Osteocyte (in vitro differentiated cells): ENCODE measurements at regions not wholly inside any gene's neighbourhood (a gene's known extent, or its start where the extent isn't known, plus 50 kb on each side); places are given as distances from the start of the nearest gene placed in this dataset.
A peak's percentile ranks its signal among the peaks of the same experiment; 100 is the strongest.

Experiments
- DNase-seq: peaks from one replicate; pipeline ENCODE4 v3.0.0; 2021; ENCODE audit warnings: mixed read lengths; ENCODE audit not compliant: unreplicated experiment; ENCODE audit errors: extremely low spot score
- H3K27ac Mint-ChIP-seq: one replicate; pipeline ENCODE4 v1.8.0; 2021; ENCODE audit warnings: mild to moderate bottlenecking, mixed read lengths; ENCODE audit not compliant: unreplicated experiment
- H3K27me3 Mint-ChIP-seq: one replicate; pipeline ENCODE4 v1.8.0; 2021; ENCODE audit warnings: mixed read lengths; ENCODE audit not compliant: unreplicated experiment
- H3K36me3 Mint-ChIP-seq: one replicate; pipeline ENCODE4 v1.8.0; 2021; ENCODE audit warnings: mixed read lengths; ENCODE audit not compliant: unreplicated experiment
- H3K4me1 Mint-ChIP-seq: one replicate; pipeline ENCODE4 v1.8.0; 2021; ENCODE audit warnings: mixed read lengths; ENCODE audit not compliant: unreplicated experiment
- H3K4me3 Mint-ChIP-seq: one replicate; pipeline ENCODE4 v1.8.0; 2021; ENCODE audit warnings: mild to moderate bottlenecking, moderate library complexity, mixed read lengths; ENCODE audit not compliant: unreplicated experiment
- H3K9me3 Mint-ChIP-seq: one replicate; pipeline ENCODE4 v1.8.0; 2021; ENCODE audit warnings: mixed read lengths; ENCODE audit not compliant: unreplicated experiment
- TF ChIP-seq, protein P1 (sequence below): fragments of 200-600 bp; sonication (generic); IDR thresholded peaks from 2 replicates; pipeline ENCODE4 v1.5.0; 2021; ENCODE audit warnings: antibody characterized with exemption, mild to moderate bottlenecking, moderate library complexity

DNA sequence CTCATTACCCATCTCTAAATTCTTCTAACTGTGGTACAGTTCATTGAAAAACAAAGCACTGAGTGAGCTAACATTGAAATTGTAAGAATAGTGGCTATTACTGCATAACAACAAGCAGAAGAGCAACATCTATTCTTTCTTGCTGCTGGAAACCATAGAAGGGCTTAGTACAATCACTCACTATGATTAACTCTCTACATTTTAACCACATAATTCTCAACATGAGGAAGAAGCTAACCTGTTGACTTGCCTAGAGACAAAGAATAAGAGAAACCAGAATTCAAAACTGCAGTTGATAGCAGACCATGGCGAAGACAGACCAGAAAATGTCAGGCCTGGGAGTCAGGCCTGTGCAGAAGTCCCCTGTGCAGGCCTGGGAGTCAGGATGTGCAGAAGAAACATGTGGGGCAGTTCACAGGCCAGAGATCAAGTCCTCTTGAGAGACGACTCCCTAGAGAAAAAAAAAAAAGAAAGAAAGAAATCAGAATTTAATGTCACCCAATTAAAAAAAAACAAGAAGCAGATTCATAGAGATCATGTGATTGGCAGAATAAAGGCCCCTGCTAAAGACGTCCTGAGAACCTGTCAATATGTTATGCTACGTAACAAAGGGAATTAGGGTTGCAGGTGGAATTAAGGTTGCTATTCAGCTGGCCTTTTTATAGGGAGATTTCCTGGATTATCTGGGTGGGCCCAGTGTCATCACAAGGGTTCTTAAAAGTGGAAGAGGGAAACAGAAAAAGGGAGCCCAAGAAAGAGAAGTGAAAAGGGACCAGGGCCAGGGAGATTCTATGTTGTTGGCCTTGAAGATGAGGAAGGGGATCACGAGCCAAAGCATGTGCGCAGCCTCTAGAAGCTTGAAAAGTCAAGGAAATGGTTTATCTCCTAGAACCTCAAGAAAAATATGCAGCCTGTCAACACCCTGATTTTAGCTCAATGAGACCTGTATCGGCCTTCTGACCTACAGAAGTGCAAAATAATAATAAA is 94.9 kb downstream of the MRPL39 start:
- Mint-ChIP-seq H3K4me3 (no peak overlapping the region), H3K27me3 (no peaks in the 10 kb centered on the region), H3K36me3 (no peaks in the 10 kb centered on the region), H3K9me3 (no peaks in the 10 kb centered on the region), H3K4me1 (peaks cover 5% of the 10 kb centered on the region), H3K27ac (no peak overlapping the region)
- DNase-seq, result no peak
- TF ChIP-seq, protein P1, sequence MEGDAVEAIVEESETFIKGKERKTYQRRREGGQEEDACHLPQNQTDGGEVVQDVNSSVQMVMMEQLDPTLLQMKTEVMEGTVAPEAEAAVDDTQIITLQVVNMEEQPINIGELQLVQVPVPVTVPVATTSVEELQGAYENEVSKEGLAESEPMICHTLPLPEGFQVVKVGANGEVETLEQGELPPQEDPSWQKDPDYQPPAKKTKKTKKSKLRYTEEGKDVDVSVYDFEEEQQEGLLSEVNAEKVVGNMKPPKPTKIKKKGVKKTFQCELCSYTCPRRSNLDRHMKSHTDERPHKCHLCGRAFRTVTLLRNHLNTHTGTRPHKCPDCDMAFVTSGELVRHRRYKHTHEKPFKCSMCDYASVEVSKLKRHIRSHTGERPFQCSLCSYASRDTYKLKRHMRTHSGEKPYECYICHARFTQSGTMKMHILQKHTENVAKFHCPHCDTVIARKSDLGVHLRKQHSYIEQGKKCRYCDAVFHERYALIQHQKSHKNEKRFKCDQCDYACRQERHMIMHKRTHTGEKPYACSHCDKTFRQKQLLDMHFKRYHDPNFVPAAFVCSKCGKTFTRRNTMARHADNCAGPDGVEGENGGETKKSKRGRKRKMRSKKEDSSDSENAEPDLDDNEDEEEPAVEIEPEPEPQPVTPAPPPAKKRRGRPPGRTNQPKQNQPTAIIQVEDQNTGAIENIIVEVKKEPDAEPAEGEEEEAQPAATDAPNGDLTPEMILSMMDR, result no peak

DNA sequence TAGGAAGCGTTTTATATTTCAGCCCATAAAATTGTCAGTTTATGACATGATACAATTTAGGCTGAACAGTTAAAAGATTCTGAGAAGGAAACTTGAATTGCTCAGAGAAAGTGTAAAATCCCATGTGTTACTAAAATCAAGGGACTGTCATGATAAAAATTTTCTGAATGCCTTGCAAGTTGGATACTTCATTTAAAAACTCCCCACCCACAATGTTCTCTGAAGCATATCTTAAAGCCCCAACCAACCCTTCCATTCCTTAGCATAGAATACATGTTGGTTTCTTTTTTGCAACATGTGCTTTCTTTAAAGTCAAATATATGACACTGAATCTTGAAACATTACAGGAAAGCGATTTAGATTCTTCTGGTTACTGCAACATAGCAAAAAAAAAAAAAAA is 97.4 kb downstream of the MRPL39 start:
- Mint-ChIP-seq H3K27me3 (no peaks in the 10 kb centered on the region), H3K27ac (no peak overlapping the region), H3K9me3 (no peaks in the 10 kb centered on the region), H3K4me3 (no peak overlapping the region), H3K36me3 (no peaks in the 10 kb centered on the region), H3K4me1 (peaks cover 18% of the 10 kb centered on the region)
- DNase-seq, result no peak
- TF ChIP-seq, protein P1, result no peak

DNA sequence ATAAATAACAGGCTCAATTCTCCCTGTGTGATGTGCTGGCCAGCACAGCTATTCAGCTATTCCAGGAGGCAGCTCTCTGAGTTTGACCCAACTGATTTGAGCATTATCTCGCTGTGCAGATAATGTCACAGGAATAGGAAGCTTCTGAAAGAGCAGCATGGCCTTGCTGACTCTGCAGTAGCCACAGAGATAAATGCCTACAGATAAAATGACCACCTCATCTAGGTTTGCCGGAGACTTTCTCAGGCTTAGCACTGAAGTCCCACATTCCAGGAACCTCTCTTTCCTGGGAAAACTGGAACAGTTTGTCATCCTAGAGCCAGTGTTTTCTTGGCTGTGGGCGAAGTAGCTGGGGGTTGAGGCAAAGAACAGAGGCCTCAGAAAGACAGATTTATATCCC is 98.9 kb downstream of the MRPL39 start:
- TF ChIP-seq, protein P1, result no peak
- no peak for DNase-seq
- Mint-ChIP-seq H3K27me3 (no peaks in the 10 kb centered on the region), H3K36me3 (no peaks in the 10 kb centered on the region), H3K4me3 (no peak overlapping the region), H3K4me1 (peaks cover 18% of the 10 kb centered on the region), H3K9me3 (no peaks in the 10 kb centered on the region), H3K27ac (no peak overlapping the region)

DNA sequence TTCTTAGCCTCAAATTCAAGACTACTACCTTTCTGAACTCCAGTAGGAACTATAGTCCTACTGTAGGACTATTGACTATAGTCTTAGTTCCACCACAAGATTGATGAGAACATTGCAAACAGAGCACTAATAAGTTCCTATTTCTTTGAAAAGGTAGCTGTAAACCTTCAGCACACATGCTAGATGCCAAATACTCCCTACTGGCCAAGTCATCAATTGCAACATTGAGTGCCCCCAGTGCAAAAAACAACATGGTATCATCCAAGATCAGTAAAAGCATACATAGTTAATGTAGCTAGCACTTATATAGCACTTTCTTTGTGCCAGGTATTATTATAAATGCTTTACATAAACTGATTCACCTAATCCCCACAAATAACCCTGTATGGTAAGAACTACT is 99.8 kb downstream of the MRPL39 start:
- no peaks in the 10 kb centered on the region for H3K36me3 Mint-ChIP-seq
- no peak overlapping the region for H3K27ac Mint-ChIP-seq
- TF ChIP-seq, protein P1, result no peak
- H3K4me3 Mint-ChIP-seq, result no peak overlapping the region
- H3K4me1 Mint-ChIP-seq, result peaks cover 18% of the 10 kb centered on the region
- no peaks in the 10 kb centered on the region for H3K27me3 Mint-ChIP-seq
- DNase-seq, result no peak
- H3K9me3 Mint-ChIP-seq, result no peaks in the 10 kb centered on the region

DNA sequence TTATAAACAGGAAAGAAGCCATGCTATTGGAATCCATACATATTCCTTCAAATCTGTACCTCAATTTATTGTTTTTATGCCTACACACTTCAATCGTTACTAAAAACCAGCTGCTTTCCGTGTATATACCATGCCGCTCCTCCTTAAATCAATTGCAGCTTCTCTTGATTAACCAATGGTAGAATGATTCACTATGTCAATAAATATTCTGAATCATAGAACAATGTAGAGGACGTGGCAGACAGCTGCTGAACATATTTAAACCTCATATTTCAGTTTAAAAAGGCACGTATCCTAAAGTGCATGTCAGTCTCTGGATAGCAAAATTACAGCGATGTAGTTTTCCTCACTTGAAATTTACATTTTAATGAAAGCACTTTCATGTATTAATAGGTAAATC is 100.4 kb downstream of the MRPL39 start:
- Mint-ChIP-seq H3K27me3 (no peaks in the 10 kb centered on the region), H3K27ac (peak overlapping the region; percentile 47), H3K4me1 (peaks cover 21% of the 10 kb centered on the region), H3K4me3 (no peak overlapping the region), H3K36me3 (no peaks in the 10 kb centered on the region), H3K9me3 (no peaks in the 10 kb centered on the region)
- TF ChIP-seq, protein P1, result no peak
- DNase-seq, result no peak
